ENCODE measurements at regions not wholly inside any gene's neighbourhood (a gene's known extent, or its start where the extent isn't known, plus 50 kb on each side); places are given as distances from the start of the nearest gene placed in this dataset.

DNA sequence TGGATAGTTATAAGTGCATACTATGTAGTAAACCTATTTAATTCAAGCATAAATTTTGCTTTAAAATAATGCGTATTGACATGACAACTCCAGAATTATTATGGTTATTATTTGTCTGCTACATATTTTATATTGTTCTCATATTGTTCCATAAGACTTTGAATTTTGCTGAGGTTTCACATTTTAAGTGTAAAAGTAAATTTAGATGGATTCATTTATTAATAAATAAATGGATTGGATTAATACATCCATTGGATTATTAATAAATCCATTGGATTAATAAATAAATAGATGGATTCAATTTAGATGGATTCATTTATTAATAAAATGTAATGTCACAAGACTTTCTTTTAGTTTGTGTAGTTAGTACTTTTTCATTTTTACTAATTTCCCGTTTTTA lies 1768.0 kb upstream of the PCDH10 start:
- TF ChIP-seq CTCF (IDR thresholded peaks at IDR 0.05; ENCODE audit: control extremely low read depth, extremely low read depth, low read depth, missing control alignments): no peak
- DNase-seq (ENCODE audit: extremely low spot score): no peak
- ChIA-PET POLR2A (no interaction called here), CTCF (no interaction called here)

DNA sequence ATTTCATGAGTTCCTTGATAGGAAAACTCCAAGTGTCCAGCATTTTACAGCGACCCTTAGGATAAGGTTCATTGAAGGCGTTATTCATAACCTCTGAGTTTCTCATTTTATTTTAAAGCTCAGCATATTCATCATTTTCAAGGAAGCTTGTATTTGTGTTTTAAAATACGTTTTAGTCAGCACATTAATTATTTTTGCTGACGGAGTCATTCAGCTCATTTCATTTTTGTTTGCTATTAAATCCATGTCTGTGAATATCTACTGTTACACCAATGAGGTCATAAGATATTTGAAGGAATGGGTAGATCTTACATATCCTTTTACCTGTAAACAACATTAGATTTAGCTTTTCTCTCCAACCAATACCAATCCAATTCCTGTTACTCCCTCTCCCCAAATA lies 1766.3 kb upstream of the PCDH10 start:
- CTCF ChIA-PET: no interaction called here
- TF ChIP-seq CTCF (IDR thresholded peaks at IDR 0.05; ENCODE audit: control extremely low read depth, extremely low read depth, low read depth, missing control alignments): no peak
- POLR2A ChIA-PET: no interaction called here
- no peak for DNase-seq (ENCODE audit: extremely low spot score)

- DNase-seq (ENCODE audit: extremely low spot score): no peak
- TF ChIP-seq CTCF (IDR thresholded peaks at IDR 0.05; ENCODE audit: control extremely low read depth, extremely low read depth, low read depth, missing control alignments): no peak
- CTCF ChIA-PET: interaction anchor here (1.1 kb wide), 1 partner anchor 10 kb away, joined by 4 read pairs; no protein-coding TSS in a partner anchor
- POLR2A ChIA-PET: no interaction called here
These were observed 1760.8 kb upstream of the PCDH10 start for GRCh38 chr4:131388277-131388676.

GRCh38 chr4:131408102-131408501 lies 1741.0 kb upstream of the PCDH10 start:
- no peak for TF ChIP-seq CTCF (IDR thresholded peaks at IDR 0.05; ENCODE audit: control extremely low read depth, extremely low read depth, low read depth, missing control alignments)
- no peak for DNase-seq (ENCODE audit: extremely low spot score)
- ChIA-PET CTCF (interaction anchor here (1.5 kb wide), 1 partner anchor 16 kb away, joined by 4 read pairs; no protein-coding TSS in a partner anchor), POLR2A (no interaction called here)

- TF ChIP-seq CTCF (IDR thresholded peaks at IDR 0.05; ENCODE audit: control extremely low read depth, extremely low read depth, low read depth, missing control alignments): no peak
- DNase-seq (ENCODE audit: extremely low spot score): no peak
- POLR2A ChIA-PET: no interaction called here
- CTCF ChIA-PET: no interaction called here
These were observed 1737.7 kb upstream of the PCDH10 start for GRCh38 chr4:131411393-131411792.

GRCh38 chr4:131419147-131419546 lies 1729.9 kb upstream of the PCDH10 start:
- CTCF ChIA-PET: no interaction called here
- POLR2A ChIA-PET: no interaction called here
- DNase-seq (ENCODE audit: extremely low spot score): no peak
- TF ChIP-seq CTCF (IDR thresholded peaks at IDR 0.05; ENCODE audit: control extremely low read depth, extremely low read depth, low read depth, missing control alignments): no peak

Measured in GM10248 (cell line).